Daoy (cell line): ENCODE measurements at regions not wholly inside any gene's neighbourhood (a gene's known extent, or its start where the extent isn't known, plus 50 kb on each side); places are given as distances from the start of the nearest gene placed in this dataset.

Experiments
- DNase-seq: peaks from one replicate; pipeline ENCODE4 v3.0.0-alpha.2; 2015; ENCODE audit warnings: low read depth

- peak; percentile 34 for DNase-seq
These were observed 638.6 kb downstream of the SEMA5A start for GRCh38 chr5:8907168-8907868.

GRCh38 chr5:8908055-8908683, 637.7 kb downstream of the SEMA5A start:
- peak; percentile 61 for DNase-seq

- peak; percentile 39 for DNase-seq
These were observed 633.8 kb downstream of the SEMA5A start for GRCh38 chr5:8912106-8912505.

- no peak for DNase-seq
These were observed 632.4 kb downstream of the SEMA5A start for GRCh38 chr5:8913522-8913921.

- no peak for DNase-seq
These were observed 626.8 kb downstream of the SEMA5A start for GRCh38 chr5:8919096-8919495.

GRCh38 chr5:8923526-8923925, 622.3 kb downstream of the SEMA5A start:
- no peak for DNase-seq

- no peak for DNase-seq
These were observed 621.7 kb downstream of the SEMA5A start for GRCh38 chr5:8924054-8924793.

- no peak for DNase-seq
These were observed 615.9 kb downstream of the SEMA5A start for GRCh38 chr5:8930021-8930420.

- DNase-seq, result no peak
These were observed 611.4 kb downstream of the SEMA5A start for GRCh38 chr5:8934455-8934854.

GRCh38 chr5:8940934-8941333, 604.9 kb downstream of the SEMA5A start:
- DNase-seq, result no peak

- peak; percentile 2 for DNase-seq
These were observed 602.6 kb downstream of the SEMA5A start for GRCh38 chr5:8943301-8943700.

- DNase-seq, result no peak
These were observed 601.9 kb downstream of the SEMA5A start for GRCh38 chr5:8944005-8944404.

- DNase-seq, result no peak
These were observed 599.9 kb downstream of the SEMA5A start for GRCh38 chr5:8945972-8946371.

GRCh38 chr5:8949908-8950307, 596.0 kb downstream of the SEMA5A start:
- no peak for DNase-seq

GRCh38 chr5:8952147-8952546, 593.7 kb downstream of the SEMA5A start:
- DNase-seq, result no peak

GRCh38 chr5:8953016-8953415, 592.9 kb downstream of the SEMA5A start:
- DNase-seq, result no peak

GRCh38 chr5:8953911-8954438, 591.9 kb downstream of the SEMA5A start:
- DNase-seq, result no peak

GRCh38 chr5:8954801-8955200, 591.1 kb downstream of the SEMA5A start:
- DNase-seq, result no peak

- DNase-seq, result no peak
These were observed 589.2 kb downstream of the SEMA5A start for GRCh38 chr5:8956659-8957058.

- DNase-seq, result no peak
These were observed 587.3 kb downstream of the SEMA5A start for GRCh38 chr5:8958602-8959001.

GRCh38 chr5:8961219-8961618, 584.7 kb downstream of the SEMA5A start:
- no peak for DNase-seq

GRCh38 chr5:8961956-8962355, 583.9 kb downstream of the SEMA5A start:
- DNase-seq, result no peak

GRCh38 chr5:8981016-8981415, 564.9 kb downstream of the SEMA5A start:
- no peak for DNase-seq
